Right lobe of liver (tissue), 6 donors: ENCODE measurements at regions not wholly inside any gene's neighbourhood (a gene's known extent, or its start where the extent isn't known, plus 50 kb on each side); places are given as distances from the start of the nearest gene placed in this dataset.

Source experiments
- ATAC-seq, 4 donors: fragments of 200-7000 bp; cut with Tn5 transposase; one replicate each; pipeline ENCODE4 v1.9.1; 2020; ENCODE audit warnings: mild to moderate bottlenecking in 4 of 4, moderate library complexity in 4 of 4
- DNase-seq, 3 donors: peaks; one replicate each; pipeline ENCODE4 v3.0.0-alpha.2; 2020
- H3K27ac ChIP-seq, 3 donors: fragments of 200-600 bp; one replicate each; pipeline ENCODE4 v1.8.0; 2022
- H3K27me3 ChIP-seq, 2 donors: fragments of 200-600 bp; one replicate each; pipeline ENCODE4 v1.8.0; 2022
- H3K36me3 ChIP-seq, 4 donors: fragments of 200-600 bp; sonication (generic) in 1 of 4; one replicate each; pipeline versions ENCODE4 v1.5.1 to v1.8.0; 2017 to 2022; ENCODE audit warnings: control low read depth in 1 of 4
- H3K4me1 ChIP-seq, 4 donors: fragments of 200-600 bp; sonication (generic) in 1 of 4; one replicate each; pipeline versions ENCODE4 v1.5.1 to v1.8.0; 2017 to 2022; ENCODE audit warnings: control low read depth in 1 of 4
- H3K4me3 ChIP-seq, 3 donors: fragments of 200-600 bp; one replicate each; pipeline ENCODE4 v1.8.0; 2022
- H3K9me3 ChIP-seq, 4 donors: fragments of 200-600 bp; sonication (generic) in 1 of 4; one replicate each; pipeline versions ENCODE4 v1.5.1 to v1.8.0; 2017 to 2022; ENCODE audit warnings: control low read depth in 1 of 4
- POLR2A ChIP-seq: fragments of 450-650 bp; IDR thresholded peaks from one replicate; pipeline ENCODE4 v1.6.1; 2017; ENCODE audit warnings: antibody characterized with exemption, mild to moderate bottlenecking
- WGBS: methylation state at CpG from one replicate; pipeline ENCODE4 v1.1.6; 2018; ENCODE audit warnings: low coverage, low lambda C conversion rate; ENCODE audit not compliant: insufficient coverage; ENCODE audit errors: missing lambda C conversion rate; 5-methylcytosine and 5-hydroxymethylcytosine counted together
- intact Hi-C, 2 donors: fragments of 100-400 bp; cut with DNase I; formaldehyde crosslinking; loops; one replicate each; pipeline versions ENCODE4 v1.11.2 to v1.14.1; 2022
- TF ChIP-seq, protein P1 (sequence below), 4 donors: fragments of 200-600 bp in 3 of 4; fragments of 450-650 bp in 1 of 4; IDR thresholded peaks; one replicate each; pipeline versions ENCODE4 v1.5.1 to v1.8.0; 2016 to 2022; ENCODE audit warnings: antibody characterized with exemption in 4 of 4, mild to moderate bottlenecking in 2 of 4
- donor health status: DM: no; HTN: yes; CAD: no.
- donor health status: DM: no; HTN: no; CAD: no.
- donor health status: DM: no; HTN: no; CAD: no.
- donor health status: DM: no; HTN: yes; CAD: no.
- donor health status: DM: no; HTN: yes; CAD: no.

DNA sequence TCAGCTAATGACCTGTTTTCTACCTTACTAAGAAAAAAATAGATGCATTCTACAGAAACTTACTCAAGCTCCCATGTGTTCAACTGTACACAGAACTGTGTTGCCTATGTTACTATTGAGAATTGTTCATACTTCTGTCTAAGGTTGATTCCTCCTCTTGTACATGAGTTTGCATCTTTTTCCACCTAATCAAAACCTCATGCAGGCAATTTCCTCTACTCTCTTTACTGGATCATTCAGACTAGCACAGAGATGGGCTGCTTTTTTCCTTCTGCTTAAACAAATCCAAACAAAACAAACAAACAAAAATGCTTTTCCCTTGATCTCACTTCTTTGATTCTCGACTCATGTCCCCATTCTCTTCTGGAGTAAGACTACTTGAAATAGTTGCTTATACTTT, 58.8 kb upstream of the PTGFR start:
- Histone ChIP-seq H3K27me3 (no peaks in the 10 kb centered on the region), H3K4me3 (no peak overlapping the region)
- 50% methylated on average over 1 of the region's 1 CpG for whole genome bisulfite sequencing

DNA sequence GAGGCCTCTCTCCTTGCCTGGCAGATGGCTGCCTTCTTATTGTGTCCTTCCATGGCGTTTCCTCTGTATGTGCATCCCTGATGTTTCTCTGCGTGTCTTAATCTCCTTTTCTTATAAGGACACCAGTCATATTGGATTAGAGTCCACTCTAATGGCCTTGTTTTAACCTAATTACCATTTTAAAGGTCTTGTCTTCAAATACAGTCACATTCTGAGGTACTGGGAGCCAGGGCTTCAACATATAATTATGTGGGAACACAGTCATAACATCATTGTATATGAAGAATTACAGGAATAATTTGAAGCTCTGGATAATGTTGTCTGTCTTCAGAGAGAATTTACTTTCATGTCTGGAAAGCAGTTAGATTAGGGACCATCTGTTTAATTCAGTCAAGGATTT, 56.4 kb upstream of the PTGFR start:
- intact Hi-C loops: no loop called here
- no peak overlapping the region for H3K27ac ChIP-seq
- ATAC-seq: no peak
- WGBS: 61% methylated on average over 2 of the region's 2 CpGs
- no peaks in the 10 kb centered on the region for H3K4me1 ChIP-seq
- no peaks in the 10 kb centered on the region for H3K36me3 ChIP-seq
- TF ChIP-seq POLR2A: no peak
- TF ChIP-seq, protein P1, sequence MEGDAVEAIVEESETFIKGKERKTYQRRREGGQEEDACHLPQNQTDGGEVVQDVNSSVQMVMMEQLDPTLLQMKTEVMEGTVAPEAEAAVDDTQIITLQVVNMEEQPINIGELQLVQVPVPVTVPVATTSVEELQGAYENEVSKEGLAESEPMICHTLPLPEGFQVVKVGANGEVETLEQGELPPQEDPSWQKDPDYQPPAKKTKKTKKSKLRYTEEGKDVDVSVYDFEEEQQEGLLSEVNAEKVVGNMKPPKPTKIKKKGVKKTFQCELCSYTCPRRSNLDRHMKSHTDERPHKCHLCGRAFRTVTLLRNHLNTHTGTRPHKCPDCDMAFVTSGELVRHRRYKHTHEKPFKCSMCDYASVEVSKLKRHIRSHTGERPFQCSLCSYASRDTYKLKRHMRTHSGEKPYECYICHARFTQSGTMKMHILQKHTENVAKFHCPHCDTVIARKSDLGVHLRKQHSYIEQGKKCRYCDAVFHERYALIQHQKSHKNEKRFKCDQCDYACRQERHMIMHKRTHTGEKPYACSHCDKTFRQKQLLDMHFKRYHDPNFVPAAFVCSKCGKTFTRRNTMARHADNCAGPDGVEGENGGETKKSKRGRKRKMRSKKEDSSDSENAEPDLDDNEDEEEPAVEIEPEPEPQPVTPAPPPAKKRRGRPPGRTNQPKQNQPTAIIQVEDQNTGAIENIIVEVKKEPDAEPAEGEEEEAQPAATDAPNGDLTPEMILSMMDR (IDR thresholded peaks at IDR 0.05): no peak
- H3K9me3 ChIP-seq: no peaks in the 10 kb centered on the region
- DNase-seq: no peak
- no peak overlapping the region for H3K4me3 ChIP-seq
- no peaks in the 10 kb centered on the region for H3K27me3 ChIP-seq

More for the DNA sequence above, 58.8 kb upstream of the PTGFR start:
- Histone ChIP-seq H3K9me3 (no peaks in the 10 kb centered on the region), H3K27ac (no peak overlapping the region), H3K36me3 (no peaks in the 10 kb centered on the region), H3K4me1 (no peaks in the 10 kb centered on the region)
- DNase-seq (no peak), ATAC-seq (no peak)
- no peak for TF ChIP-seq POLR2A
- TF ChIP-seq, protein P1 (IDR thresholded peaks at IDR 0.05): no peak
- intact Hi-C loops: no loop called here

DNA sequence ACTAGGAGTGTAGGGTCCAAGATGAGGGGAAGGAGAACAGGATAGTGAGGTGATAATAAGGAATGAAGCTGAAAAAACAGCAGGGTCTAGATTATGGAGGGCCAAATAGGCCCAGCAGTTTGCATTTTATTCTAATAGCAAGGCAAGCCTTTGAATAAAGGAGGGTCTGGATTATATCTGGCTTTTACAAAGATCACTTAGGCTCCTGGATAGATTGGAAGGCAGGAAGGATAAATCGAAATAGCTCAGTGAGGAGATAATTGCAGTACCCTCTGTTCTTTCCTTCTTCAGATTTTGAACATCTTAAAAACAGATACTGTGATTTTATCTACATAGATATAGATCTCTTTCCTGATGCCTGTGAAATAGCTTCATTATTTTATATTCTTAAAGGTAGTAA, 53.8 kb upstream of the PTGFR start:
- no peaks in the 10 kb centered on the region for H3K27me3 ChIP-seq
- H3K4me1 ChIP-seq: no peaks in the 10 kb centered on the region
- DNase-seq (no peak), ATAC-seq (no peak)
- H3K27ac ChIP-seq: no peak overlapping the region
- TF ChIP-seq, protein P1 (IDR thresholded peaks at IDR 0.05): no peak
- TF ChIP-seq POLR2A: no peak
- H3K4me3 ChIP-seq: no peak overlapping the region
- 72% methylated on average over 1 of the region's 1 CpG for WGBS
- no peaks in the 10 kb centered on the region for H3K9me3 ChIP-seq
- H3K36me3 ChIP-seq: no peaks in the 10 kb centered on the region
- intact Hi-C loops: no loop called here

DNA sequence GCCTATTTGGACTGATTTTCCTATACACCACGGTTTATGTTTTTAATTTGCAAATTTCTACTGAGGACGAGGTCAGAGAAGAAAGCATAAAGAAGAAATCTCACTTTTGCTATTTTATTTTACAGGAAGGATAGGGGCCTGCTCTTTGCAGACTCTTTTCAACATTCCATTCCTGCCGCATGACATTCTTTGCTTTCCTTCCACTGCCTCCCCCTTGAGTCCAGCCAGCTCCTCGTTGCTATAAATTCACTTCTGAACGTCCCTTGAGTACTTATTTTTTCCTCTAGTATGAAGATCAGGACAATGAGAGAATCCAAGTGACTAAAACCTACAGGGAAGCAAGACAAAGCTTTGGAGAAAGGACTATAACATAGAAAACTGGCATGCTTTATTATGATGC, 53.4 kb upstream of the PTGFR start:
- no peak for TF ChIP-seq POLR2A
- TF ChIP-seq, protein P1 (IDR thresholded peaks at IDR 0.05): no peak
- Histone ChIP-seq H3K27me3 (no peaks in the 10 kb centered on the region), H3K27ac (no peak overlapping the region), H3K4me3 (no peak overlapping the region), H3K4me1 (no peaks in the 10 kb centered on the region), H3K9me3 (no peaks in the 10 kb centered on the region), H3K36me3 (no peaks in the 10 kb centered on the region)
- no peak for DNase-seq
- ATAC-seq: no peak
- 48% methylated on average over 5 of the region's 5 CpGs for WGBS
- intact Hi-C loops: no loop called here

DNA sequence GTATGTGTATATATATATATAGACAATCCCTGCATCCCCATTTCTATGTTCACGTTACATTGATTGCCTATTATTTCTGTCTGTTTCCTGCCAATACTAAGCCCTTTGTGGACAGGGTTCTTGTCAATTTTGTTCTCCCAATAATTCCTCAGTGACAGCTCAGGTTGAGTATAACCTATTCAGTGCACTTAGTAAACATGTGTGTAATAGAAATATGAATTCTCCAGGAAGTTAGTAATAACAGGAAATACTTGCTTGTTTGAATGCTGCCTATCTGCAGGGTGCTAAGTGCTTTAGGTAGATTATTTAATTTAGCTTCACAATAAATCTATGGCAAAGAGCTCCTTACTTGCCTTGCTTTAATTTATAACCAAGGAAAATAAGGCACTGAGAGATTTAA, 52.8 kb upstream of the PTGFR start:
- Histone ChIP-seq H3K4me1 (no peaks in the 10 kb centered on the region), H3K36me3 (no peaks in the 10 kb centered on the region), H3K9me3 (no peaks in the 10 kb centered on the region), H3K27ac (no peak overlapping the region), H3K27me3 (no peaks in the 10 kb centered on the region), H3K4me3 (no peak overlapping the region)
- ATAC-seq: no peak
- 77% methylated on average over 1 of the region's 1 CpG for WGBS
- TF ChIP-seq, protein P1 (IDR thresholded peaks at IDR 0.05): no peak
- TF ChIP-seq POLR2A: no peak
- DNase-seq: no peak
- intact Hi-C loops: no loop called here
